ENCODE measurements at regions not wholly inside any gene's neighbourhood (a gene's known extent, or its start where the extent isn't known, plus 50 kb on each side); places are given as distances from the start of the nearest gene placed in this dataset.

DNA sequence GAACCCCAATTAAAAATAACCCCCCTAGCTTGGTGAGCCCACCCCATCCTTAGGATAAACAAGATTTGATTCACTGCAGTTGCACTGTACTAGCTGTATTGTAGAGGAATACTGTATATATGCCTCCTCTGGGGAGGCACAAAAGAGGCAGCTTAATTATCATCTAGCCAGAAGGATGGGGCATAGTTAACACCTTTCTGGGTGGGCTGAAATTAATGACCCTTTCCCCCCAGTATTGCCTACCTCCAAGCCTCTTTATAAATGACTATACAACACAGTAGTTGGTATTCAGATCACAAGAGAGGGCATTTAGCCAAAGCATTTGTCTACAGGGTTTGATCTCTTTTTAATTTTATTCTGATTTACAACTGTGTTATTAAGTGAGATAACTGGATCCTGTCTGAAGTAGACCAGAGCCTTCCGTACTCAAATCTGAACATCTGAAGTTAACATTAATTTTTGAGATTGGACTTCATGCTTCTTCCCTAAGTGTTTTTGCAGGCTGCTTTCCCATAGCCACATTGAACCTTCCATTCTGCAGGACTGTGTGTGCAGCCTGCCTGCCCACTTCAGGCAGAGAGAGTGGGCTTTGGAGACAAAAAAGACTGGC is 807.0 kb upstream of the ARRDC4 start:
- TF ChIP-seq, protein P1, sequence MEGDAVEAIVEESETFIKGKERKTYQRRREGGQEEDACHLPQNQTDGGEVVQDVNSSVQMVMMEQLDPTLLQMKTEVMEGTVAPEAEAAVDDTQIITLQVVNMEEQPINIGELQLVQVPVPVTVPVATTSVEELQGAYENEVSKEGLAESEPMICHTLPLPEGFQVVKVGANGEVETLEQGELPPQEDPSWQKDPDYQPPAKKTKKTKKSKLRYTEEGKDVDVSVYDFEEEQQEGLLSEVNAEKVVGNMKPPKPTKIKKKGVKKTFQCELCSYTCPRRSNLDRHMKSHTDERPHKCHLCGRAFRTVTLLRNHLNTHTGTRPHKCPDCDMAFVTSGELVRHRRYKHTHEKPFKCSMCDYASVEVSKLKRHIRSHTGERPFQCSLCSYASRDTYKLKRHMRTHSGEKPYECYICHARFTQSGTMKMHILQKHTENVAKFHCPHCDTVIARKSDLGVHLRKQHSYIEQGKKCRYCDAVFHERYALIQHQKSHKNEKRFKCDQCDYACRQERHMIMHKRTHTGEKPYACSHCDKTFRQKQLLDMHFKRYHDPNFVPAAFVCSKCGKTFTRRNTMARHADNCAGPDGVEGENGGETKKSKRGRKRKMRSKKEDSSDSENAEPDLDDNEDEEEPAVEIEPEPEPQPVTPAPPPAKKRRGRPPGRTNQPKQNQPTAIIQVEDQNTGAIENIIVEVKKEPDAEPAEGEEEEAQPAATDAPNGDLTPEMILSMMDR (IDR thresholded peaks at IDR 0.05; ENCODE audit: unreplicated experiment), result no peak

DNA sequence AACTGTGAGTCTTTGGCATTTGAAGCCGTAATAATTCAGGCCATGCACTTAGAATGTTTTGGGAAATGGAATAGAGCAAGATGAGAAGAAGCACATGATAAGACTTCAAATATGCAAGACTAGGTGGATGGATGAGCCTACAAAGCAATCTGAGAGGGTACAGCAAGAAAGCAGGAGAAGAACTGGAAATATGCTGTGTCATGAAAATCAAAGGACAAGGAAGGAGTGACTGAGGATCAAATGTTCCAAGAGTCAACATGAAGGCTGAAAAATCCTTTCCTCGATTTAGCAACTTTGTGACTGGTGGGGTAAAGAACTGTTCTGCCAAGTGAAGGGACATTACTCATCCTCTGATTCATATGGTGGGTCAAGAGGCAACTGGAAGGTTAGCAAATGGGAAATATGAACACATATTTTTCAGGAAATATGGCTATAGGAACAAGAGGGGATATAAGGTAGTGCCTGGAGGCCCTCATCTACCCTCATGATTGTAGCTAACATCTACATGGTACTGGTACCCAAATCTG is 803.7 kb upstream of the ARRDC4 start:
- peaks cover 4% of the 10 kb centered on the region for H3K9me3 Mint-ChIP-seq (ENCODE audit: low read depth, unreplicated experiment)
- H3K36me3 Mint-ChIP-seq (ENCODE audit: insufficient read depth, unreplicated experiment), result no peaks in the 10 kb centered on the region
- H3K4me1 Mint-ChIP-seq (ENCODE audit: low read depth, unreplicated experiment), result no peaks in the 10 kb centered on the region
- no TSS peak for BruUV-seq (replicated peaks)
- no peak overlapping the region for H3K4me3 Mint-ChIP-seq (ENCODE audit: low read depth, unreplicated experiment)
- no peak overlapping the region for H3K27ac Mint-ChIP-seq (ENCODE audit: unreplicated experiment)
- no peaks in the 10 kb centered on the region for H3K27me3 Mint-ChIP-seq (ENCODE audit: unreplicated experiment)
- TF ChIP-seq, protein P1 (IDR thresholded peaks at IDR 0.05; ENCODE audit: unreplicated experiment), result no peak
- no peak for DNase-seq
- CTCF ChIA-PET, result no interaction called here
- intact Hi-C loops (cut with micrococcal nuclease; ENCODE audit: unreplicated experiment), result no loop called here

More for the DNA sequence above, 807.0 kb upstream of the ARRDC4 start:
- no peak overlapping the region for H3K27ac Mint-ChIP-seq (ENCODE audit: unreplicated experiment)
- H3K9me3 Mint-ChIP-seq (ENCODE audit: low read depth, unreplicated experiment), result peaks cover 3% of the 10 kb centered on the region
- intact Hi-C loops (cut with micrococcal nuclease; ENCODE audit: unreplicated experiment), result no loop called here
- H3K27me3 Mint-ChIP-seq (ENCODE audit: unreplicated experiment), result no peaks in the 10 kb centered on the region
- no peak overlapping the region for H3K4me3 Mint-ChIP-seq (ENCODE audit: low read depth, unreplicated experiment)
- no peaks in the 10 kb centered on the region for H3K36me3 Mint-ChIP-seq (ENCODE audit: insufficient read depth, unreplicated experiment)
- DNase-seq, result no peak
- BruUV-seq (replicated peaks), result no TSS peak
- H3K4me1 Mint-ChIP-seq (ENCODE audit: low read depth, unreplicated experiment), result no peaks in the 10 kb centered on the region
- CTCF ChIA-PET, result no interaction called here

DNA sequence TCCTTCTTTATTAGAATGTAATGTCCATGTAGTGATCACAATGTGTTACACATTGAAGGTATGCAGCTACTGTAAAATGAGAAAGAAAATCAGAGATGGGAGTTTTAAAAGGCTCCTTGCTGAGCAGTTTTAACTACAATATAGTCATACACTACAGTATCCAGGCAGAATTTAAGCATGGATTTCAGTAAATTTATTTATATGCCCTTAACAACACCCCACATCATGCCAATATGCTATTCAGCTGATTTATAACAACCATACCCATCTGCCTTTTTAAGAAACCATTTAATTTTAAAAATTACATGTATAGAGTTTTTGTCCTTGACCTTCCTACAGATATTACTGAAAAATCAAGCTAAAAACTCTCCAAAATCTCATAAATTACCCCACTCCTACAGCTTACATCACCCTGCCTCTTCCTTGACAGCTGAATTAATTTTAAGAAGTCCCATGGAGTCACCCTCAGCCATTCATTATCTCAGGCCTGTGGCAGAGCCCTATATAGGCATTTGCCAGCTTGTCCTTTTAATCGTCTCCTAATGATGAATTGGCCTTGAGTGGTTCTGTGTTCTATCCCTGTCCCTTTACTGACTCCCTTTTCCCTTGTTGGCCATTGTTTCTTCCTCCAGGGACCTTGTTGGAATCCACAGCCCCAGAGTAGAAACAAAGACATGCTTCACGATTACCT is 797.6 kb upstream of the ARRDC4 start:
- peaks cover 13% of the 10 kb centered on the region for H3K9me3 Mint-ChIP-seq (ENCODE audit: low read depth, unreplicated experiment)
- no peaks in the 10 kb centered on the region for H3K36me3 Mint-ChIP-seq (ENCODE audit: insufficient read depth, unreplicated experiment)
- intact Hi-C loops (cut with micrococcal nuclease; ENCODE audit: unreplicated experiment), result no loop called here
- no peaks in the 10 kb centered on the region for H3K4me1 Mint-ChIP-seq (ENCODE audit: low read depth, unreplicated experiment)
- TF ChIP-seq, protein P1 (IDR thresholded peaks at IDR 0.05; ENCODE audit: unreplicated experiment), result no peak
- no peak for DNase-seq
- no peaks in the 10 kb centered on the region for H3K27me3 Mint-ChIP-seq (ENCODE audit: unreplicated experiment)
- CTCF ChIA-PET, result no interaction called here
- BruUV-seq (replicated peaks), result no TSS peak
- no peak overlapping the region for H3K4me3 Mint-ChIP-seq (ENCODE audit: low read depth, unreplicated experiment)
- no peak overlapping the region for H3K27ac Mint-ChIP-seq (ENCODE audit: unreplicated experiment)

GRCh38 chr15:97165205-97165604 is 795.3 kb upstream of the ARRDC4 start:
- H3K27me3 Mint-ChIP-seq (ENCODE audit: unreplicated experiment), result no peaks in the 10 kb centered on the region
- peaks cover 4% of the 10 kb centered on the region for H3K4me1 Mint-ChIP-seq (ENCODE audit: low read depth, unreplicated experiment)
- intact Hi-C loops (cut with micrococcal nuclease; ENCODE audit: unreplicated experiment), result no loop called here
- no TSS peak for BruUV-seq (replicated peaks)
- TF ChIP-seq, protein P1 (IDR thresholded peaks at IDR 0.05; ENCODE audit: unreplicated experiment), result no peak
- no peak overlapping the region for H3K27ac Mint-ChIP-seq (ENCODE audit: unreplicated experiment)
- CTCF ChIA-PET, result no interaction called here
- no peak overlapping the region for H3K4me3 Mint-ChIP-seq (ENCODE audit: low read depth, unreplicated experiment)
- H3K9me3 Mint-ChIP-seq (ENCODE audit: low read depth, unreplicated experiment), result peaks cover 13% of the 10 kb centered on the region
- DNase-seq, result no peak
- H3K36me3 Mint-ChIP-seq (ENCODE audit: insufficient read depth, unreplicated experiment), result no peaks in the 10 kb centered on the region

Data from Calu3 (cell line).